Panc1 (cell line): ENCODE measurements at regions not wholly inside any gene's neighbourhood (a gene's known extent, or its start where the extent isn't known, plus 50 kb on each side); places are given as distances from the start of the nearest gene placed in this dataset.

ENCODE experiments used
- POLR2AphosphoS5 ChIP-seq: IDR thresholded peaks from 2 replicates; pipeline ENCODE4 v1.6.1; 2012; ENCODE audit warnings: mild to moderate bottlenecking, low read depth, low read length, moderate library complexity
- TCF7L2 ChIP-seq: IDR thresholded peaks from 2 replicates; pipeline ENCODE4 v1.6.1; 2011; ENCODE audit warnings: mild to moderate bottlenecking, low read depth, low read length, inconsistent platforms
- TF ChIP-seq, protein P1 (sequence below), 2 experiments: IDR thresholded peaks; 2 replicates each; pipeline ENCODE4 v1.6.1; 2011 to 2012; ENCODE audit warnings: low read depth in 2 of 2, control low read depth in 1 of 2, low read length in 1 of 2, mild to moderate bottlenecking in 1 of 2, moderate library complexity in 1 of 2; ENCODE audit not compliant: insufficient read depth in 1 of 2
- TF ChIP-seq, protein P2 (sequence below): fragments of 450-650 bp; IDR thresholded peaks from 2 replicates; pipeline ENCODE4 v1.5.1; 2017; ENCODE audit warnings: mild to moderate bottlenecking

DNA sequence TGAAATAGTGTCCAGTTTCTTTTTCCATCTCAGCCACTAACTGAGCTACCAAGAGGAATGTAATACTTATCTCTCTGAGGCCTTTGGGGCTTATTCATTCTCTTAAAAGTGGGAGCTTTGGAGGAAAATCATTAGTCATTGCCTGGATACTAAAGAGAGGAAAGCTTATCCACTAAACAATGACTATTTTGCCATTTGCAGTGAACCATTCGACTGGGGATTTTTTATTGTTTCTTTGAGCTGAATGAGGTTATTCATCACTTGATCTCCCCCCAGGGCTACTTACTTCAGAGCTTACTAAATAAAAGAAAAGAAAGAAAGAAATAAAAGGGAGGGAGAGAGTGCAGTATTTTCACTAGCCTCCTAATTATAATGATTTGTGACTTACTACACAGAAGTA is 1329.5 kb upstream of the TENM3 start:
- TF ChIP-seq, protein P1, sequence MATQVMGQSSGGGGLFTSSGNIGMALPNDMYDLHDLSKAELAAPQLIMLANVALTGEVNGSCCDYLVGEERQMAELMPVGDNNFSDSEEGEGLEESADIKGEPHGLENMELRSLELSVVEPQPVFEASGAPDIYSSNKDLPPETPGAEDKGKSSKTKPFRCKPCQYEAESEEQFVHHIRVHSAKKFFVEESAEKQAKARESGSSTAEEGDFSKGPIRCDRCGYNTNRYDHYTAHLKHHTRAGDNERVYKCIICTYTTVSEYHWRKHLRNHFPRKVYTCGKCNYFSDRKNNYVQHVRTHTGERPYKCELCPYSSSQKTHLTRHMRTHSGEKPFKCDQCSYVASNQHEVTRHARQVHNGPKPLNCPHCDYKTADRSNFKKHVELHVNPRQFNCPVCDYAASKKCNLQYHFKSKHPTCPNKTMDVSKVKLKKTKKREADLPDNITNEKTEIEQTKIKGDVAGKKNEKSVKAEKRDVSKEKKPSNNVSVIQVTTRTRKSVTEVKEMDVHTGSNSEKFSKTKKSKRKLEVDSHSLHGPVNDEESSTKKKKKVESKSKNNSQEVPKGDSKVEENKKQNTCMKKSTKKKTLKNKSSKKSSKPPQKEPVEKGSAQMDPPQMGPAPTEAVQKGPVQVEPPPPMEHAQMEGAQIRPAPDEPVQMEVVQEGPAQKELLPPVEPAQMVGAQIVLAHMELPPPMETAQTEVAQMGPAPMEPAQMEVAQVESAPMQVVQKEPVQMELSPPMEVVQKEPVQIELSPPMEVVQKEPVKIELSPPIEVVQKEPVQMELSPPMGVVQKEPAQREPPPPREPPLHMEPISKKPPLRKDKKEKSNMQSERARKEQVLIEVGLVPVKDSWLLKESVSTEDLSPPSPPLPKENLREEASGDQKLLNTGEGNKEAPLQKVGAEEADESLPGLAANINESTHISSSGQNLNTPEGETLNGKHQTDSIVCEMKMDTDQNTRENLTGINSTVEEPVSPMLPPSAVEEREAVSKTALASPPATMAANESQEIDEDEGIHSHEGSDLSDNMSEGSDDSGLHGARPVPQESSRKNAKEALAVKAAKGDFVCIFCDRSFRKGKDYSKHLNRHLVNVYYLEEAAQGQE (IDR thresholded peaks at IDR 0.05; ENCODE audit: insufficient read depth in 1 of 2, low read depth in 2 of 2, low read length in 1 of 2) = no peak
- no peak for TF ChIP-seq POLR2AphosphoS5
- TF ChIP-seq, protein P2, sequence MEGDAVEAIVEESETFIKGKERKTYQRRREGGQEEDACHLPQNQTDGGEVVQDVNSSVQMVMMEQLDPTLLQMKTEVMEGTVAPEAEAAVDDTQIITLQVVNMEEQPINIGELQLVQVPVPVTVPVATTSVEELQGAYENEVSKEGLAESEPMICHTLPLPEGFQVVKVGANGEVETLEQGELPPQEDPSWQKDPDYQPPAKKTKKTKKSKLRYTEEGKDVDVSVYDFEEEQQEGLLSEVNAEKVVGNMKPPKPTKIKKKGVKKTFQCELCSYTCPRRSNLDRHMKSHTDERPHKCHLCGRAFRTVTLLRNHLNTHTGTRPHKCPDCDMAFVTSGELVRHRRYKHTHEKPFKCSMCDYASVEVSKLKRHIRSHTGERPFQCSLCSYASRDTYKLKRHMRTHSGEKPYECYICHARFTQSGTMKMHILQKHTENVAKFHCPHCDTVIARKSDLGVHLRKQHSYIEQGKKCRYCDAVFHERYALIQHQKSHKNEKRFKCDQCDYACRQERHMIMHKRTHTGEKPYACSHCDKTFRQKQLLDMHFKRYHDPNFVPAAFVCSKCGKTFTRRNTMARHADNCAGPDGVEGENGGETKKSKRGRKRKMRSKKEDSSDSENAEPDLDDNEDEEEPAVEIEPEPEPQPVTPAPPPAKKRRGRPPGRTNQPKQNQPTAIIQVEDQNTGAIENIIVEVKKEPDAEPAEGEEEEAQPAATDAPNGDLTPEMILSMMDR = no peak
- TF ChIP-seq TCF7L2 = no peak
